Gastrocnemius medialis (tissue), 4 donors: ENCODE measurements at regions not wholly inside any gene's neighbourhood (a gene's known extent, or its start where the extent isn't known, plus 50 kb on each side); places are given as distances from the start of the nearest gene placed in this dataset.

Experiments used
- CTCF ChIP-seq, 5 experiments: fragments of 450-650 bp in 3 of 5; fragments of 200-600 bp in 2 of 5; sonication (generic) in 2 of 5; IDR thresholded peaks in 4 of 5; conservative IDR thresholded peaks in 1 of 5; 1 replicate in 4 of 5; 2 replicates in 1 of 5; pipeline ENCODE4 v1.5.1; 2016 to 2019; ENCODE audit warnings: antibody characterized with exemption in 5 of 5, mild to moderate bottlenecking in 3 of 5, moderate library complexity in 3 of 5
- POLR2A ChIP-seq, 2 donors: fragments of 450-650 bp; IDR thresholded peaks; one replicate each; pipeline ENCODE4 v1.6.1; 2017; ENCODE audit warnings: antibody characterized with exemption in 2 of 2, mild to moderate bottlenecking in 2 of 2, moderate library complexity in 2 of 2

GRCh38 chr15:37764733-37765191, 169.7 kb upstream of the TMCO5A start:
- TF ChIP-seq CTCF (IDR thresholded peaks at IDR 0.05 in 4 of 5, conservative IDR thresholded peaks at IDR 0.05 in 1 of 5) = peak in 3 of 5 experiments; percentile 16 to 50 (median 27)
- TF ChIP-seq POLR2A (IDR thresholded peaks at IDR 0.05) = no peak
